K562 (cell line): ENCODE measurements at regions not wholly inside any gene's neighbourhood (a gene's known extent, or its start where the extent isn't known, plus 50 kb on each side); places are given as distances from the start of the nearest gene placed in this dataset.

Source experiments
- ATAC-seq: fragments of 200-7000 bp; cut with Tn5 transposase; 3 replicates; pipeline ENCODE4 v1.9.1; 2020; ENCODE audit warnings: moderate library complexity
- BruUV-seq: library from RNA; stranded (reverse); fragments of 400-500 nt; replicated peaks from 2 replicates; lab custom pipeline; 2021; lab: Mats Ljungman, UMichigan
- CTCF ChIA-PET: fragments of 300-600 bp; formaldehyde crosslinking; extraction: SDS; loops from one replicate; lab custom pipeline; 2021; ENCODE audit warnings: low intra/inter-chr PET ratio; lab: Yijun Ruan, JAX
- POLR2A ChIA-PET: fragments of 300-600, 350-650 bp; sonication (Branson Sonifier 250); formaldehyde crosslinking; extraction: SDS; loops from one replicate; lab custom pipeline; 2021; ENCODE audit warnings: antibody characterized with exemption, inconsistent platforms; lab: Yijun Ruan, JAX
- DNase-seq, 4 experiments: peaks; one replicate each; pipeline versions ENCODE4 v3.0.0 to v3.0.0-alpha.2; 2011 to 2018; ENCODE audit warnings: low spot score in 3 of 4, mixed read lengths in 3 of 4; ENCODE audit errors: extremely low read depth in 1 of 4
- FAIRE-seq: peaks from 2 replicates; lab custom pipeline; 2011; peaks lifted over from hg19 to GRCh38; lab: Jason Lieb, UNC
- H2AFZ ChIP-seq: 2 replicates; pipeline ENCODE4 v1.6.0; 2011; ENCODE audit warnings: low read depth, low read length, control low read depth, inconsistent platforms
- H3K27ac ChIP-seq: fragments of 200-600 bp; 3 replicates; pipeline ENCODE4 v1.8.0; 2011; ENCODE audit warnings: low read depth, mild to moderate bottlenecking, control low read depth, inconsistent platforms, low read length, moderate library complexity, mixed read lengths; ENCODE audit errors: extremely low read depth
- H3K27me3 ChIP-seq, 2 experiments: fragments of 300-600 bp in 1 of 2; 2 replicates in 1 of 2; 3 replicates in 1 of 2; pipeline versions ENCODE4 v1.6.0 to v1.8.0; 2011; ENCODE audit warnings: inconsistent platforms in 2 of 2, low read length in 2 of 2, mild to moderate bottlenecking in 1 of 2, mixed read lengths in 1 of 2, moderate library complexity in 1 of 2; ENCODE audit not compliant: control insufficient read depth in 2 of 2, insufficient read depth in 2 of 2
- H3K36me3 ChIP-seq: fragments of 300-600 bp; 3 replicates; pipeline ENCODE4 v1.8.0; 2011; ENCODE audit warnings: mild to moderate bottlenecking, low read length, inconsistent platforms; ENCODE audit not compliant: control insufficient read depth, insufficient read depth
- H3K4me1 ChIP-seq, 2 experiments: fragments of 200-600 bp in 1 of 2; replicated peaks in 1 of 2; 2 replicates in 1 of 2; 3 replicates in 1 of 2; pipeline versions ENCODE4 v1.5.1 to v1.8.0; 2011; ENCODE audit warnings: inconsistent platforms in 2 of 2, low read length in 2 of 2, mild to moderate bottlenecking in 1 of 2, mixed read lengths in 1 of 2, moderate library complexity in 1 of 2; ENCODE audit not compliant: control insufficient read depth in 2 of 2, insufficient read depth in 2 of 2
- H3K4me2 ChIP-seq: 2 replicates; pipeline ENCODE4 v1.6.1; 2011; ENCODE audit warnings: low read length, control low read depth, inconsistent platforms, mixed read lengths; ENCODE audit not compliant: insufficient read depth
- H3K4me3 ChIP-seq: fragments of 200-600 bp; sonication (generic), shearing (Covaris generic); 2 replicates; pipeline ENCODE4 v1.5.1; 2016; ENCODE audit warnings: control low read depth, inconsistent platforms
- H3K79me2 ChIP-seq: fragments of 200-600 bp; 3 replicates; pipeline ENCODE4 v1.8.0; 2011; ENCODE audit warnings: low read length, inconsistent platforms; ENCODE audit not compliant: control insufficient read depth, insufficient read depth
- H3K9ac ChIP-seq, 2 experiments: 2 replicates each; pipeline versions ENCODE4 v1.6.0 to v1.6.1; 2011; ENCODE audit warnings: low read depth in 2 of 2, low read length in 2 of 2, control low read depth in 1 of 2, inconsistent platforms in 1 of 2, mild to moderate bottlenecking in 1 of 2, mixed read lengths in 1 of 2; ENCODE audit not compliant: insufficient read depth in 1 of 2
- H3K9me1 ChIP-seq: one replicate; pipeline ENCODE4 v1.6.0; 2011; ENCODE audit warnings: inconsistent platforms, mild to moderate bottlenecking, low read length, moderate library complexity; ENCODE audit not compliant: control insufficient read depth, insufficient read depth
- H3K9me3 ChIP-seq: replicated peaks from 2 replicates; pipeline ENCODE4 v1.5.1; 2011; ENCODE audit warnings: low read depth, low read length, inconsistent platforms; ENCODE audit not compliant: control insufficient read depth, insufficient read depth
- H4K20me1 ChIP-seq: replicated peaks from 2 replicates; pipeline ENCODE4 v1.6.1; 2011; ENCODE audit warnings: low read length, inconsistent platforms, mixed read lengths; ENCODE audit not compliant: control insufficient read depth, insufficient read depth
- FOXK2 ChIP-seq, 2 experiments: fragments of 450-650 bp; IDR thresholded peaks in 1 of 2; conservative IDR thresholded peaks in 1 of 2; 2 replicates each; pipeline ENCODE4 v1.6.1; 2016; ENCODE audit warnings: low read depth in 2 of 2, mild to moderate bottlenecking in 1 of 2
- KLF10 ChIP-seq: fragments of 250-450 bp; sonication (Bioruptor Pico); IDR thresholded peaks from 2 replicates; pipeline ENCODE4 v1.6.1; 2021; ENCODE audit warnings: matching md5 sums
- SIX5 ChIP-seq, 2 experiments: IDR thresholded peaks; 2 replicates each; pipeline ENCODE4 v1.6.1; 2011; ENCODE audit warnings: low read length in 2 of 2, borderline replicate concordance in 1 of 2, low read depth in 1 of 2, mild to moderate bottlenecking in 1 of 2, moderate library complexity in 1 of 2; ENCODE audit not compliant: insufficient read depth in 1 of 2
- ZNF280A ChIP-seq: fragments of 450-650 bp; IDR thresholded peaks from 2 replicates; pipeline ENCODE4 v1.6.1; 2018; ENCODE audit warnings: mild to moderate bottlenecking, low read depth; ENCODE audit not compliant: partially characterized antibody
- WGBS: fragments of 100-300 bp; shearing (Covaris generic); methylation state at CpG from one replicate; pipeline ENCODE4 v1.1.6; 2016; ENCODE audit warnings: low coverage, mixed read lengths; ENCODE audit not compliant: insufficient coverage; ENCODE audit errors: missing lambda C conversion rate; 5-methylcytosine and 5-hydroxymethylcytosine counted together
- in situ Hi-C: fragments of 300-500 bp; cut with MboI; formaldehyde crosslinking; loops from 4 replicates; pipeline ENCODE4 v1.15.0; 2018; ENCODE audit warnings: inconsistent platforms, mixed read lengths
- intact Hi-C: fragments of 100-400 bp; cut with micrococcal nuclease; formaldehyde crosslinking; loops from 2 replicates; pipeline ENCODE4 v1.14.2; 2022

- H3K79me2 ChIP-seq = no peaks in the 10 kb centered on the region
- H3K4me2 ChIP-seq = no peak overlapping the region
- WGBS = 0% methylated on average over 3 of the region's 3 CpGs
- ATAC-seq (no peak), DNase-seq (no peak), FAIRE-seq (no peak)
- H3K9me1 ChIP-seq = no peaks in the 10 kb centered on the region
- no peak overlapping the region for H2AFZ ChIP-seq
- CTCF ChIA-PET = no interaction called here
- no peak overlapping the region for H3K9ac ChIP-seq
- no peak overlapping the region for H3K4me3 ChIP-seq
- no peaks in the 10 kb centered on the region for H3K36me3 ChIP-seq
- no peaks in the 10 kb centered on the region for H4K20me1 ChIP-seq
- no peaks in the 10 kb centered on the region for H3K27me3 ChIP-seq
- intact Hi-C loops = no loop called here
- TF ChIP-seq FOXK2 (conservative IDR thresholded peaks at IDR 0.05 in 1 of 2, IDR thresholded peaks at IDR 0.05 in 1 of 2; ENCODE audit: low read depth in 2 of 2) = no peak
- TF ChIP-seq SIX5 (IDR thresholded peaks at IDR 0.05; ENCODE audit: borderline replicate concordance in 1 of 2, insufficient read depth in 1 of 2, low read depth in 1 of 2, low read length in 2 of 2) = no peak
- no peak for TF ChIP-seq ZNF280A
- no peak for TF ChIP-seq KLF10 (CRISPR knock-in tag)
- in situ Hi-C loops = no loop called here
- POLR2A ChIA-PET = no interaction called here
- H3K4me1 ChIP-seq = no peaks in the 10 kb centered on the region
- H3K9me3 ChIP-seq = no peaks in the 10 kb centered on the region
- BruUV-seq = no TSS peak
- H3K27ac ChIP-seq = no peak overlapping the region
These were observed 280.7 kb upstream of the CADM1 start for GRCh38 chr11:115784796-115785521.
